ENCODE measurements at regions not wholly inside any gene's neighbourhood (a gene's known extent, or its start where the extent isn't known, plus 50 kb on each side); places are given as distances from the start of the nearest gene placed in this dataset.
A peak's percentile ranks its signal among the peaks of the same experiment; 100 is the strongest.

GRCh38 chr4:130628531-130628930 lies 1532.6 kb downstream of the C4orf33 start:
- DNase-seq (ENCODE audit: low spot score): no peak

- DNase-seq (ENCODE audit: low spot score): no peak
Measured at GRCh38 chr4:130632731-130633604, 1537.0 kb downstream of the C4orf33 start.

- DNase-seq (ENCODE audit: low spot score): no peak
Measured at GRCh38 chr4:130636486-130636885, 1540.5 kb downstream of the C4orf33 start.

- no peak for DNase-seq (ENCODE audit: low spot score)
Measured at GRCh38 chr4:130640592-130640991, 1544.6 kb downstream of the C4orf33 start.

DNA sequence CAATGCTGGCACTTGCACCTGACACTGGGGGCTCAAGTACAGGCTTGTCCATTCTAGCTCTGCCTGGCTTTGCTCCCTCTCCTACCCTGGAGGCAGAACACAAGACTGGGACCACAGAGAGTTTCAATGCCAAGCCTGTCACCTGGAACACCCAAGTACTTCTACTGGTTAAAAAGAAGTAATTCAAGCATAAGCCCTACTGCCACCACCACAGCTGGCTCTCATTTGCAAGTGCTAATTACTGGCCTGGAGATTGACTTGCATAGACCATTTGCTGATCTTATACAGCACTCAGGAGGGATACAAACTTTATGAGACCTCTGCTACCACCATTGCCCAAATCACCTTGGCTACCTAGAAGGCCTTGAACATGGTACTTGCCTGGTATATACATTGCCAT lies 1550.9 kb downstream of the C4orf33 start:
- no peak for DNase-seq (ENCODE audit: low spot score)

DNA sequence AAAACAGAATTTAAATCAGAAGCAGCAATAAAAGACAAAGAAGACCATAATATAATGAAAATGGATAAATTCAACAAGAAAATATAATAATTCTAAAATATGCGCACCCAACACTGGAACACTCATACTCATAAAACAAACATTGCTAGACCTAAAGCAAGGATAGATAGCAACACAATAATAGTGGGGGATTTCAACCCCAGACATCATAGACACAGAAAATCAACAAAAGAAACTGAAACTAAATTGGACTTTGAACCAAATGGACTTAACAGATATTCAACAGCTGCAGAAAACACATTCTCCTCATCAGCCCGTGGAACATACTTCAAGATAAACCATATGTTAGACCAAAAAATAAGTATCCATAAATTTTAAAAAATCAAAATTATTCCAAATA lies 1552.6 kb downstream of the C4orf33 start:
- DNase-seq (ENCODE audit: low spot score): no peak

DNA sequence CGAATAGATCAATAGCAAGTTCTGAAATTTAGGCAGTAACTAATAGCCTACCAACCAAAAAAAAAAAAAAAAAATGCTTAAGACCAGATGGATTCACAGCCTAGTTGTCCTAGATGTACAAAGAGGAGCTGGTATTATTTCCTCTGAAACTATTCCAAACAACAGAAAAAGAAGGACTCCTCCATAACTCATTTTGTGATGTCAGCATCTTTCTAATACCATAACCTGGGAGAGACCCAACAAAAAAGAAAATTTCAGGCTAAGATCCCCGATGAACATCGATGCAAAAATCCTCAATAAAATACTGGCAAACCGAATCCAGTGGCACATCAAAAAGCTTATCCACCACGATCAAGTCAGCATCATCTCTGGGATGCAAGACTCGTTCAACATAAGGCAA lies 1557.9 kb downstream of the C4orf33 start:
- DNase-seq (ENCODE audit: low spot score): no peak

DNA sequence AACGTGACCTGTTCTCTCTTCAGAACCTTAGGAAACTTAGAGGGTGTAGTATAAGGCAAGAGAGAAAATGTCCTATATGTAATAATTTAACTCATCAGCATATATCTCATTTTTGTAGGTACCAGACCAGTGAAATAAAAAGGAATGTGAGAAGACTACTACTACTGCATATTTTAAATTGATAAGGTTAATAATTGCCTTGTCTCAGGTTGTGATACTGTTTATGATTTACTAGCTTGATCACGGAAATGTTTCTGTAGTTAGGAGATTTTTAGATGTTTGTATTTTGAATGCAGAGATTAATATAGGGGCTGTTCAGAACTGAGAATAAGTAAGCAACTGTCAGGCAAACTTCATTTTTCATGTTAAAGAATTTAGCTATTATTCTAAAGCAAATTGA lies 1563.4 kb downstream of the C4orf33 start:
- DNase-seq (ENCODE audit: low spot score): no peak

GRCh38 chr4:130668859-130669258 lies 1572.9 kb downstream of the C4orf33 start:
- DNase-seq (ENCODE audit: low spot score): no peak

GRCh38 chr4:130675266-130675665 lies 1579.3 kb downstream of the C4orf33 start:
- no peak for DNase-seq (ENCODE audit: low spot score)

DNA sequence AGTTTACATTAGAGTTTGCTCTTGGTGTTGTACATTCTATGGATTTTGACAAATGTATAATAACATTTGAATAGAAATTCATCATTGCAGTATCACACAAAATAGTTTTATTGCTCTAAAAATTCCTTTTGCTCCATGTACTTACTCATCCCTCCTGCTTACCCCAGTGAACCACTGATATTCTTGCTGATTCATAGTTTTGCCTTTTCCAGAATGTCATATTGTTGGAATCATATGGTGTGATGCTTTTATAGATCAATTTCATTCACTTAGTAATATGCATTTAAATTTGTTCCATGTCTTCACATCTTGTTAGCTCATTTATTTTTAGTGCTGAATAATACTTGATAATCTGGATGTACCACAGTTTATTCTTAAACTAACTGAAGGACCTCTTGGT lies 1593.2 kb downstream of the C4orf33 start:
- DNase-seq (ENCODE audit: low spot score): no peak

- no peak for DNase-seq (ENCODE audit: low spot score)
Measured at GRCh38 chr4:130698251-130698650, 1602.3 kb downstream of the C4orf33 start.

DNA sequence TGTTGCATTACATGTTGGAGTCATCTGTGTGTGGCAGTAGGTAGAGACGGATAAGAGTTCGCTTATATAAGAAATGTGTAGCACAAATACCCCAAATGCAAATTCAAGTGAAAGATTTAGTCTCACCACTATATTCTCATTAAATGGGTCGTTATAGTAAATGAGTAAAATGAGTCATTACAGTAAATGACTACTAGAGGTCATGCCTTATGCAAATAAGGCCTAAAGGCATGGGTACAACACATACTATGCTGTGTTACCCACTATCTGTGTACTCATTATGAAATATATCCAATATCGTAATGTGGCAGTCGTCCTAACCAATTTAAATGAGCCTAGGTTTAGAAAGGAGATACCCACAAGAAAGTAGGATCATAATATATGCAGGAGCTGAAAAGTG lies 1603.1 kb downstream of the C4orf33 start:
- no peak for DNase-seq (ENCODE audit: low spot score)

DNA sequence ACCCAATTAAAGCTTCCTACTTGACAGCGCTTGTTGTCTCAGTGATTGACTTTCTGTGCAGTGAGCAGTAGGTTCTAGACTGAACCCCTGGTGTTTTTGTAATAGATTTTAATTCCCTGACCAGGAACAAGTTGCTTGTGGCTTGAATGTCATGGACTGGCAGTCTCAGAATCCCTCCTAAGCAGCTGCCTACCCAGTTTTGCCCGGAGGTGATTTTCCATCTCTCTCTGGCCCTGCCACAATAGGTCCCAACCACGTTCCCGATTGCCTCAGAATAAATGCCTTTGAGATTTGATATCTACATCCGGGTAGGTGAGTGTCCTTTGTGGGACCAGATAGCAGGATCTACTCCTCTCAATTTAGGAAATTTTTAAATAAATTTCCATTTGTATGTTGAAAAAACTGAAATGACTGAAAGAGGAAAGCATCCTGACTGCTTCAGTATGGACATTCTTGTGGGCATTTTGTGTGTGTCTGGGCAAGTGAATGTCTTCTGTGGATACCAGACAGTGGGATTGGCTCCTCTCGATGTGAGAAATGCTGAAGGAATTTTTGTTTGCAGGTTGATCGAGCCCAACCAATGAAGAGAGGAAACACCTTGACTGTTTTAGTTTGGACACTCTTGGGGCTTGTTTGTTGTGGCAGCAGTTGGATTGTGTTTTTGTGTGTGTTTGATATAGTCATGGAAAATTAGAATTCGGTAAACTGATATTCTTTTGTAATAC lies 1607.4 kb downstream of the C4orf33 start:
- no peak for DNase-seq (ENCODE audit: low spot score)

GRCh38 chr4:130705023-130705422 lies 1609.1 kb downstream of the C4orf33 start:
- DNase-seq (ENCODE audit: low spot score): no peak

GRCh38 chr4:130712038-130712437 lies 1616.1 kb downstream of the C4orf33 start:
- no peak for DNase-seq (ENCODE audit: low spot score)

GRCh38 chr4:130714006-130714405 lies 1618.1 kb downstream of the C4orf33 start:
- DNase-seq (ENCODE audit: low spot score): no peak

DNA sequence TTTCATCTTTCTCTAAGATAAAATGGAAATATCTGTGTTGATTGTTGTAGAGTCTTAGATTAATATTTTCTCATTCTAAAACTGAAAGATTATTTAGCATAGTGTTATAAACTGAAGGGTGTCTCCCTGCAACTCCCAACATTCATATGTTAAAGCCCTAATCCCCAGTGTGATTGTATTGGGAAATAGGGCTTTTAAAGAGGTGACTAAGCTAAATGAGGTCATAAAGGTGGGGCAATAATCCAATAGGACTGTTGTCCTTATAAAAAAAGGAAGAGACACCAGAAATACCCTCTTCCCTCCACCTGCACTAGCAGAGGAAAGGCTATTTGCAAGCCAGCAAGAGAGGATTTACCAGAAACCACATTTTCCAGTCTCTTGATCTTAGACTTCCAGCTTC lies 1626.4 kb downstream of the C4orf33 start:
- no peak for DNase-seq (ENCODE audit: low spot score)

- DNase-seq (ENCODE audit: low spot score): no peak
Measured at GRCh38 chr4:130736436-130737185, 1640.7 kb downstream of the C4orf33 start.

- no peak for DNase-seq (ENCODE audit: low spot score)
Measured at GRCh38 chr4:130738233-130738632, 1642.3 kb downstream of the C4orf33 start.

DNA sequence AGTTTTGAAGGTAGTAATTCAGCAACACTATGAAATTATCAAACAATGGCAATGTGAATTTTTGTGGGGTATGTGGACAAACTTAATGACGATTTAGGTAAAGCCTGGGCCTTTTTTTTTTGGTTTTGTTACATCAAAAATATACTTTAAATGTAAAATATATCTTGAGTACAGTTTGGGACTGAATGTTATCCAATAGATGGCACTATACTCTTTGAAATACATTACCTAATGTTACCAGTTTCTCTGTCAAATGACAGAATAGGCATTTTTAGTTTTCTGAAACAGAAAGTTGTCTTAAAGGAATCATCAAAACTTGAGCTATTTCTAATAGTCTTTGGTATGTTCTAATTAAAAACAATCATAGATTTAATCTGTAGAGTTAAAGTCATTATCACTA lies 1651.9 kb downstream of the C4orf33 start:
- peak; percentile 12 for DNase-seq (ENCODE audit: low spot score)

DNA sequence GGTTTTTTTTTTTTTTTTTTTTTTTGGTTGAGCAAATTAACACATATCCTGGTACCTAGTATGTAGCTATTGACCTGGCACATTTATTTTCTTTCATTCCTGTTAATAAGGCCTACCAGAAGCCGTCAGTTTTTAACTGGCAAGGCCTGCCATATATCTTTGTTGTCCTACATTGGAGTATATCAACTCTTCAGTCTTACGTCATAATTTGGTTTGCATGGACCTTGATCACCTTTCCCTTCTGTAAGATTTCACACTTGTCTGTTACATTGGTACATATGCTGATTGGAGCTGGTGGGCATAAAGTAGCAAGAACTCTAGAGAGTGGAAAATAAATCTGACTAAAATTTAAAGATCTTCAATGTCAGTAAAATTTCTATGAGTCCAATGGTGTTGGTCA lies 1658.0 kb downstream of the C4orf33 start:
- no peak for DNase-seq (ENCODE audit: low spot score)

Measured in umbilical cord (tissue), 1 donor.